GM12872 (cell line): ENCODE measurements at regions not wholly inside any gene's neighbourhood (a gene's known extent, or its start where the extent isn't known, plus 50 kb on each side); places are given as distances from the start of the nearest gene placed in this dataset.

Source experiments
- TF ChIP-seq, protein P1 (sequence below): IDR thresholded peaks from 3 replicates; pipeline ENCODE4 v1.5.1; 2011; ENCODE audit warnings: low read depth, mild to moderate bottlenecking, low read length, moderate library complexity; ENCODE audit not compliant: insufficient read depth

DNA sequence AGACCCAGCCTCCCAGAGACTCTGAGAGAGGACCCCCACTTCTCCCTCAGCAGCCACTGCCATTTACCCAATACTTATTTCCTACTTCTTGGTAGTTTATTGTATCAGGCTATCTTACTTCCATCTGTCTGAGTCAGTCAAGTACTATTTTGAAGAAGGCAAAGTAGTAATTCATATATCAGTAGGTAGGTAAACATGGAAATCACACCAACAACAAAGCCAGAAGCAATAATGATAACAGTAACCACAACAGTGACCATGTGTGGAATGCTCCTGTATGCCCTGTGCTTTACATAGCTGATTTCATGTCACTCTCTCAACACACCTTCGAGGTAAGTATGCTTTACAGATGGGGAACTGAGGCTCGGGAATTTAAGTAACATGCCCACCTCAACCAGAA, 173.0 kb downstream of the BCL11A start:
- TF ChIP-seq, protein P1, sequence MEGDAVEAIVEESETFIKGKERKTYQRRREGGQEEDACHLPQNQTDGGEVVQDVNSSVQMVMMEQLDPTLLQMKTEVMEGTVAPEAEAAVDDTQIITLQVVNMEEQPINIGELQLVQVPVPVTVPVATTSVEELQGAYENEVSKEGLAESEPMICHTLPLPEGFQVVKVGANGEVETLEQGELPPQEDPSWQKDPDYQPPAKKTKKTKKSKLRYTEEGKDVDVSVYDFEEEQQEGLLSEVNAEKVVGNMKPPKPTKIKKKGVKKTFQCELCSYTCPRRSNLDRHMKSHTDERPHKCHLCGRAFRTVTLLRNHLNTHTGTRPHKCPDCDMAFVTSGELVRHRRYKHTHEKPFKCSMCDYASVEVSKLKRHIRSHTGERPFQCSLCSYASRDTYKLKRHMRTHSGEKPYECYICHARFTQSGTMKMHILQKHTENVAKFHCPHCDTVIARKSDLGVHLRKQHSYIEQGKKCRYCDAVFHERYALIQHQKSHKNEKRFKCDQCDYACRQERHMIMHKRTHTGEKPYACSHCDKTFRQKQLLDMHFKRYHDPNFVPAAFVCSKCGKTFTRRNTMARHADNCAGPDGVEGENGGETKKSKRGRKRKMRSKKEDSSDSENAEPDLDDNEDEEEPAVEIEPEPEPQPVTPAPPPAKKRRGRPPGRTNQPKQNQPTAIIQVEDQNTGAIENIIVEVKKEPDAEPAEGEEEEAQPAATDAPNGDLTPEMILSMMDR: no peak

DNA sequence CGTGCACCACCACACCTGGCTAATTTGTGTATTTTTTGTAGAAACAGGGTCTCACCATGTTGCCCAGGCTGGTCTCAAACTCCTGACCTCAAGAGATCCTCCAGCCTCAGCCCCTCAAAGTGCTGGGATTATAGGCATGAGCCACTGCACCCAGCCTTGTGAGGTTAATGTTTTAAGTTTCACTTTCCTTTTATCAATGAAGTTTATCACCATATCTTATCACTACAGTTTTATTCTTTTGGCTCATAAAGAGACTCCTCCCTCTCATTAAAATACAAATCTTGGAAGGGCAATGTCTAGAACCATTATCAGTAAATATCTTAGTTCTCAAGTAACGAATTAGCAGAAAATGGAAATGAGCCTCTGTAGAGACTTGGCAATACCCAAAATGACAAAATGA, 173.8 kb downstream of the BCL11A start:
- TF ChIP-seq, protein P1: no peak

DNA sequence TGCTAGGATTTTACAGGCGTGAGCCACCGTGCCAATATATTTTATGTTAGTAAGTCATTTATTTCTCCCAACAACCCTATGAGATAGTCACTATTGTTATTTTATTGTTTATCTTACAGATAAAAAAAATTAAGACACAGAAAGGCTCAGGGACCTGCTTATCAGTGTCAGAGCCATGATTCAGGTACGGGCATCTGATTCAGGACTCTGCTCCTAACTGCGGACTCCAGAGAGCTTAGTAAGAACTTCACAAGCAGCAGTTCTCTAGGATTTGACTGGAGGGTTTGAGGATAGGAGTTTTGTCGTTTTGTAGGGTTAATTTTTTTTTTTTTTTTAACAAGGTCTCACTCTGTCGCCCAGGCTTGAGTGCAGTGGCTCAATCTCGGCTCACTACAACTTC, 174.2 kb downstream of the BCL11A start:
- TF ChIP-seq, protein P1: no peak

DNA sequence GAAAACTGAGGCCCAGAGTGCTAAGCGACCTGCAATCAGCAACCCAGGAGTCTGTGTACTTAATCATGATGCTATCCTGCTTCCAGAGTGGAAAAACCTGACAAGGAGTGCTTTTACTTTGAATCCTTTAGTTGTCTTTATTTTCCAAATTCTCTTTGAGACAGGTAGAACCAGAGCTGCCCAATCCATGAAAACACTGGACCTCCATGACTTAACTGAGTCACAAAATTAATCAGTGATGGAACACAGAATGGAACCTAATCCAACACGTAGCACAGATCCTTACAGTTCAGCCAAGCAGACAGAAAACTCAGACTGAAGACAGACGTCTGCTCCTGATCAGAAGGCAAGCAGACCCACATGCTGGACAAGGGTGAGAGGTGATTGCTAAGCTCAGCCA, 175.6 kb downstream of the BCL11A start:
- TF ChIP-seq, protein P1: no peak

DNA sequence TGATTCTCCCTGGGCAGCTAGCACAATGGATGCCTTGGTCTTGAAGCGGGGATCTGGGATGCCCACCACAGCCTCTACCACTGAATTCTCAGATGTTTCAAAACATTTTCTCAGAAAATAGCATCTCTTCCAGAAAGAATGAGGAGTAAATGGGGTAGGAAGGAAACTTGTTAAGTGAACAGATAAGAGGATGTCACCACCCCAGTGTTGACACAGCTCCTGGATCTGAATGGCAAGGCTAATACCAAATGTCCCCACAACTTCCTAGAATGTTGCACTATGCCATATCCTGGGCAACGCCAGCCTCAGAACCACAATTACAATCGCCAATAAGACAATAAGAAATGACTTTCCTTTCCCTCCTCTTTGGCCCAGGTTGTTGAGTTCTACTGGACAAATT, 177.2 kb downstream of the BCL11A start:
- TF ChIP-seq, protein P1: no peak

DNA sequence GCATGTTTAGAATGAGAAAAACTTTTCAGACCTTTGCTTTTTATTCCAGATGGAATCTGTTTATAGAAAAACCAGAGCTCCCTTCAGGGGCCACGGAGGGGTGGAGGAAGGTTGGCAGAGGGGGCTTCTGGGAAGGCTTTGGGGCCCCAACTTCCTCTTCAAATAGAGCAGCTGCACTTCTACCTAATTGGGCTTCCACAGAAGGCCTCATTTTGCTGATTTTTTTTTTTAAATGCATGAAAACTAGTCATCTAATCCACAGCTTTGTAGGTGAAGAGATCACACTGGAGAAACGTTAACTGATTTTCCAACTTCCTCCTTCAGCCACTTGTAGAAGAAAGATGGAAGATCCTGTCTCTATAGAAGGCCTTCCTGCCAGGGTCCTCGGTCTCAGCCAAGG, 181.8 kb downstream of the BCL11A start:
- TF ChIP-seq, protein P1: no peak

DNA sequence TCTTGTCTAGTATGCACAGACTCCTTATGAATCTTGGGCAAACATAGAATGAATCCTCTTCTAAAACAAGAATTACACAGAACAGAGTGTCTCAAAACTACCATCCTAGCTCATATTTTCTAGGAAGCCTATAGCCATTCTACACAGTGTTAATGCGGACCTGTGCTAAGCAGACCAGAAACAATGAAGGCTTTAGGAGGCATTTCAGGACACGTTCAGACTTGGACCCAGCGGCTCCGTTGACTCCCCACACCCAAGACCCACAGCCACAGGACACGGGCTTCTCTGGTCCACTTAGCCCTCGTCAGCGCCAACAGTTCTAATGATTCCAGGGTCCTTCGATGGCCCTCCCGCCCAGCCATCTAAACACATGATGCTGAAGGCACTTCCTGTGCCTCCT, 182.2 kb downstream of the BCL11A start:
- TF ChIP-seq, protein P1: no peak

DNA sequence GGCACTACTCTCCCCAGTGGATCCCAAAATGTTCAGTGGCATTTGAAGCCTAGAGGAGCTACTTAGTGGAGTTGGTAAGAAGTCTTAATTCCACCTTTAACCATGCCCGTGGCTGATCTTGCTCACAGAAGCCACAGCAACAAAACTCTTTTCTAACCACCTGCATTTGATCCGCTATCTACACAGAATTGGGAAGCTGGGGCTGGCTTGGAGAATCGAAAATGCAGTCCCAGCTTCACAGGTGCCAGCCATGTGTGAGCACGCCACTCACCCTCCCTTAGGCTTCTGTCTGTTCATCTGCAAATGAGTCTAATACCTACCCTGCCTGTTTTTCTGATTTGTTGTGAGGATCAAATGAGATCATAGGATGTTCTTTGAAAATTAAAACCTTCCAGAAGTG, 182.6 kb downstream of the BCL11A start:
- TF ChIP-seq, protein P1: no peak
